D721Med (cell line): ENCODE measurements at regions not wholly inside any gene's neighbourhood (a gene's known extent, or its start where the extent isn't known, plus 50 kb on each side); places are given as distances from the start of the nearest gene placed in this dataset.

ENCODE experiments used
- DNase-seq: peaks from one replicate; pipeline ENCODE4 v3.0.0; 2011; ENCODE audit warnings: low spot score; ENCODE audit not compliant: insufficient read length
- FAIRE-seq: peaks from 2 replicates; lab custom pipeline; 2011; peaks lifted over from hg19 to GRCh38; lab: Jason Lieb, UNC
- TF ChIP-seq, protein P1 (sequence below): IDR thresholded peaks from 2 replicates; pipeline ENCODE4 v1.5.1; 2012; ENCODE audit warnings: mild to moderate bottlenecking, control low read depth; ENCODE audit not compliant: insufficient read depth; ENCODE audit errors: missing control alignments

GRCh38 chr7:22005151-22005550 lies 59.5 kb upstream of the CDCA7L start:
- DNase-seq = no peak
- no peak for FAIRE-seq

GRCh38 chr7:22002726-22003125 lies 57.0 kb upstream of the CDCA7L start:
- DNase-seq = no peak
- FAIRE-seq = no peak
- TF ChIP-seq, protein P1, sequence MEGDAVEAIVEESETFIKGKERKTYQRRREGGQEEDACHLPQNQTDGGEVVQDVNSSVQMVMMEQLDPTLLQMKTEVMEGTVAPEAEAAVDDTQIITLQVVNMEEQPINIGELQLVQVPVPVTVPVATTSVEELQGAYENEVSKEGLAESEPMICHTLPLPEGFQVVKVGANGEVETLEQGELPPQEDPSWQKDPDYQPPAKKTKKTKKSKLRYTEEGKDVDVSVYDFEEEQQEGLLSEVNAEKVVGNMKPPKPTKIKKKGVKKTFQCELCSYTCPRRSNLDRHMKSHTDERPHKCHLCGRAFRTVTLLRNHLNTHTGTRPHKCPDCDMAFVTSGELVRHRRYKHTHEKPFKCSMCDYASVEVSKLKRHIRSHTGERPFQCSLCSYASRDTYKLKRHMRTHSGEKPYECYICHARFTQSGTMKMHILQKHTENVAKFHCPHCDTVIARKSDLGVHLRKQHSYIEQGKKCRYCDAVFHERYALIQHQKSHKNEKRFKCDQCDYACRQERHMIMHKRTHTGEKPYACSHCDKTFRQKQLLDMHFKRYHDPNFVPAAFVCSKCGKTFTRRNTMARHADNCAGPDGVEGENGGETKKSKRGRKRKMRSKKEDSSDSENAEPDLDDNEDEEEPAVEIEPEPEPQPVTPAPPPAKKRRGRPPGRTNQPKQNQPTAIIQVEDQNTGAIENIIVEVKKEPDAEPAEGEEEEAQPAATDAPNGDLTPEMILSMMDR = no peak

More at GRCh38 chr7:22005151-22005550, 59.5 kb upstream of the CDCA7L start:
- TF ChIP-seq, protein P1 = no peak

DNA sequence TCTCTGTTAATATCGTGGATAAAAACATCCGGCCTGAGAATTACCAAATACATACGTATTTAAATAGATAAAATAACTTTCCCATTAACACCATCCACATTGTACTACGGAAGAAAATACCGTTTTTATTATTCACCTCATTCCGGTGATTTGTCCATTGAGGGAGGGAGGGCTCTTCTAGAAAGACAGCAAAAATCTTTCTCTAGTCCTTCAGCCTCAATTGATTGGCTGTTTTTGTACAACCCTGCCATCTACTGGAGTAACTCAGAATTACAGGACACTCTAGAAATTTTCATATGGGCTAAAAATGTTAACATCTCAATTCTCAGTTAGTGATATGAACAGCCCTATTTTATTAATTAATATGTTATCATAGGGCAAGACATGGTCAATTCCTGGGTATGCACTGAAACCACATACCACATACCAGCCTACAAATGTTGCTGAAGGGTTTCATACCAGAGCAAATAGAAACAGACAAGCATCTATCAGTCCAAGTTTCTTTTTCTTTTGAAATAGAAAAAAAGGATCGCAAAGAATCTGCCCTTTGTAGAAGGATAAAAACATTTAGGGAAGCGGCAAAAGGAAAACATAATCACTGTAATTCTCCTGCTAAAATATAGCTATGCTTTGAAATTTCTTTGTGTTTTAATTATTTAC lies 55.8 kb upstream of the CDCA7L start:
- DNase-seq = no peak
- TF ChIP-seq, protein P1 = peak; percentile 78
- peak; percentile 56 for FAIRE-seq

DNA sequence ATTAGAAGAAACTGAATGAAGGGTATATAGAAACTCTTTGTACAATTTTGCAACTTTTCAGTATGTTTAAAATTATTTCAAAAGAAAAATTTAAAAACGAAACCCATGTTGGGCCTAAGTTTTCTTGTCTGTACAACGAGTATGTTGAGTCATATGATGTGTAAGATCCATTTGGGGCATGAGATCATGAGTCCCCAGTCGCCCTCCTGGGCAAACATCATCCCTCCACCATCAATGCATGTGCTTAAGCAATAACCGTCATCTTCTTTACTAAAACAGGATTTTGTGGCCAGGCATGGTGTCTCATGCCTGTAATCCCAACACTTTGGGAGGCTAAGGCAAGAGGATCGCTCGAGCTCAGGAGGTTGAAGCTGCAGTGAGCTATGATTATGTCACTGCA lies 54.2 kb upstream of the CDCA7L start:
- TF ChIP-seq, protein P1 = no peak
- FAIRE-seq = no peak

GRCh38 chr7:21996641-21997040 lies 50.9 kb upstream of the CDCA7L start:
- TF ChIP-seq, protein P1 = no peak

More for the DNA sequence above, 54.2 kb upstream of the CDCA7L start:
- no peak for DNase-seq

More at GRCh38 chr7:21996641-21997040, 50.9 kb upstream of the CDCA7L start:
- FAIRE-seq = no peak
- no peak for DNase-seq
